ENCODE measurements at regions not wholly inside any gene's neighbourhood (a gene's known extent, or its start where the extent isn't known, plus 50 kb on each side); places are given as distances from the start of the nearest gene placed in this dataset.

DNA sequence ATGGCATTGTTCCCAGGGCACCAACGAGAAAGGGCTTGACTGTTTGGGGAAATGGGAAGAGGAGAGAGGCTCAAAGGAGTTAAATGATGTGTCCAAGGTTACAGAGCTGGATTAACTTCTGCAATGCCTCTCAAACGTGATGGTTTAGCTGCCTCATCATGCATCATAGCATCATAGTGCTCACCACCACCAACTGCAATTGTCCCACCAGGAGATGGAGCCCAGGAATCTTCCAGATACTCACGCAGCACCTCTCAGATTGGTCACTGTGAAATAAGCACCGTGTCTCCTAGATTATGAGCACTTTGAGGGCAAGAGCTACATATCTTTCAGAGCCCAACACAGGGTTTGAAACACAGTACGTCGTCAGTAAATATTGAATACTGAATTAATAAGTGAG is 69.2 kb downstream of the PRSS23 start:
- ATAC-seq, result peak; percentile 73
- POLR2A ChIA-PET, result no interaction called here
- H3K4me3 ChIP-seq (ENCODE audit: low read depth in 2 of 2, low read length in 2 of 2), result no peak overlapping the region
- H3K9me3 ChIP-seq (ENCODE audit: control insufficient read depth, insufficient read depth, low read depth, low read length), result no peaks in the 10 kb centered on the region
- TF ChIP-seq TCF7L2 (IDR thresholded peaks at IDR 0.05; ENCODE audit: low read depth, low read length) (no peak), SIN3A (IDR thresholded peaks at IDR 0.05; ENCODE audit: borderline replicate concordance, insufficient read depth, low read depth, low read length) (no peak), POLR2AphosphoS5 (IDR thresholded peaks at IDR 0.05; ENCODE audit: low read depth, low read length) (no peak)
- TF ChIP-seq, protein P1, sequence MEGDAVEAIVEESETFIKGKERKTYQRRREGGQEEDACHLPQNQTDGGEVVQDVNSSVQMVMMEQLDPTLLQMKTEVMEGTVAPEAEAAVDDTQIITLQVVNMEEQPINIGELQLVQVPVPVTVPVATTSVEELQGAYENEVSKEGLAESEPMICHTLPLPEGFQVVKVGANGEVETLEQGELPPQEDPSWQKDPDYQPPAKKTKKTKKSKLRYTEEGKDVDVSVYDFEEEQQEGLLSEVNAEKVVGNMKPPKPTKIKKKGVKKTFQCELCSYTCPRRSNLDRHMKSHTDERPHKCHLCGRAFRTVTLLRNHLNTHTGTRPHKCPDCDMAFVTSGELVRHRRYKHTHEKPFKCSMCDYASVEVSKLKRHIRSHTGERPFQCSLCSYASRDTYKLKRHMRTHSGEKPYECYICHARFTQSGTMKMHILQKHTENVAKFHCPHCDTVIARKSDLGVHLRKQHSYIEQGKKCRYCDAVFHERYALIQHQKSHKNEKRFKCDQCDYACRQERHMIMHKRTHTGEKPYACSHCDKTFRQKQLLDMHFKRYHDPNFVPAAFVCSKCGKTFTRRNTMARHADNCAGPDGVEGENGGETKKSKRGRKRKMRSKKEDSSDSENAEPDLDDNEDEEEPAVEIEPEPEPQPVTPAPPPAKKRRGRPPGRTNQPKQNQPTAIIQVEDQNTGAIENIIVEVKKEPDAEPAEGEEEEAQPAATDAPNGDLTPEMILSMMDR (IDR thresholded peaks at IDR 0.05), result no peak
- TF ChIP-seq, protein P2, sequence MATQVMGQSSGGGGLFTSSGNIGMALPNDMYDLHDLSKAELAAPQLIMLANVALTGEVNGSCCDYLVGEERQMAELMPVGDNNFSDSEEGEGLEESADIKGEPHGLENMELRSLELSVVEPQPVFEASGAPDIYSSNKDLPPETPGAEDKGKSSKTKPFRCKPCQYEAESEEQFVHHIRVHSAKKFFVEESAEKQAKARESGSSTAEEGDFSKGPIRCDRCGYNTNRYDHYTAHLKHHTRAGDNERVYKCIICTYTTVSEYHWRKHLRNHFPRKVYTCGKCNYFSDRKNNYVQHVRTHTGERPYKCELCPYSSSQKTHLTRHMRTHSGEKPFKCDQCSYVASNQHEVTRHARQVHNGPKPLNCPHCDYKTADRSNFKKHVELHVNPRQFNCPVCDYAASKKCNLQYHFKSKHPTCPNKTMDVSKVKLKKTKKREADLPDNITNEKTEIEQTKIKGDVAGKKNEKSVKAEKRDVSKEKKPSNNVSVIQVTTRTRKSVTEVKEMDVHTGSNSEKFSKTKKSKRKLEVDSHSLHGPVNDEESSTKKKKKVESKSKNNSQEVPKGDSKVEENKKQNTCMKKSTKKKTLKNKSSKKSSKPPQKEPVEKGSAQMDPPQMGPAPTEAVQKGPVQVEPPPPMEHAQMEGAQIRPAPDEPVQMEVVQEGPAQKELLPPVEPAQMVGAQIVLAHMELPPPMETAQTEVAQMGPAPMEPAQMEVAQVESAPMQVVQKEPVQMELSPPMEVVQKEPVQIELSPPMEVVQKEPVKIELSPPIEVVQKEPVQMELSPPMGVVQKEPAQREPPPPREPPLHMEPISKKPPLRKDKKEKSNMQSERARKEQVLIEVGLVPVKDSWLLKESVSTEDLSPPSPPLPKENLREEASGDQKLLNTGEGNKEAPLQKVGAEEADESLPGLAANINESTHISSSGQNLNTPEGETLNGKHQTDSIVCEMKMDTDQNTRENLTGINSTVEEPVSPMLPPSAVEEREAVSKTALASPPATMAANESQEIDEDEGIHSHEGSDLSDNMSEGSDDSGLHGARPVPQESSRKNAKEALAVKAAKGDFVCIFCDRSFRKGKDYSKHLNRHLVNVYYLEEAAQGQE (IDR thresholded peaks at IDR 0.05; ENCODE audit: insufficient read depth in 1 of 2, low read depth in 2 of 2, low read length in 1 of 2), result no peak
- H3K36me3 ChIP-seq (ENCODE audit: control insufficient read depth, insufficient read depth, low read length), result no peaks in the 10 kb centered on the region
- in situ Hi-C loops (cut with HindIII; ENCODE audit: low pct_unique_long_range_greater_than_20kb, low sequenced_read_pairs) (no loop called here), intact Hi-C loops (cut with micrococcal nuclease; ENCODE audit: unreplicated experiment) (no loop called here)
- CTCF ChIA-PET, result interaction anchor here (0.9 kb wide), 1 partner anchor 49 kb away, joined by 5 read pairs; no protein-coding TSS in a partner anchor
- no peak overlapping the region for H3K27ac ChIP-seq (ENCODE audit: low read length)
- no peaks in the 10 kb centered on the region for H3K4me1 ChIP-seq (ENCODE audit: control insufficient read depth, insufficient read depth, low read length)
- no TSS peak for BruUV-seq (replicated peaks)
- no peak for DNase-seq (ENCODE audit: low read depth, low spot score)
- no peaks in the 10 kb centered on the region for H3K27me3 ChIP-seq (ENCODE audit: control insufficient read depth, insufficient read depth, low read length)

DNA sequence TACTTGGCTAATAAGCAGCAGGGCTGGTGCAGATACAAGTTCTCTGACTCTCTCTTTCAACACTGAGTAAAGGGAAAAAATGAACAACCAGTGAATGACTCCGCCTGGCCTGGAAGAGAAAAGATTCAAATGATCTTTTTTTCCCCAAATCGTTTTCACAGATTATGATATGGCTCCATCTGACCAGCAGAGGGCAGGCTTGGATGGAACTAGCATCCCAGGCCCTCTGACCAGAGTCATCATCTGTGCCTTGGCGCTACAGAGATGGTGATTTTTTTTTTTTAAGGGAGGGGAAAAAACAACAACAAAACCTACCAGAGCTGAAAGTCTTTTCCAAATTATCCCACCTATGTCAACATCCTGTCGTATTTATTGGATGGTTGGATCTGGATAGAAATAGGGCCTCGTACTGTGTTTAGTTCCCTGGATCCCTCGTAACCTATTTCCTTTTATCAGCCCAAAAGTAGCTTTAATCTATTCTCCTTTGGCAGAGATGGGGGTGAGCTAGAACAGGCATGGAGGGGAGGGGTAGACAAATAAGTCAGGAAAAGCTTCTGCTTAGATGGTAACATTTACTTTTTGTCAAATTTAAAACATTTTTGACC is 69.7 kb downstream of the PRSS23 start:
- Histone ChIP-seq H3K27ac (ENCODE audit: low read length) (no peak overlapping the region), H3K27me3 (ENCODE audit: control insufficient read depth, insufficient read depth, low read length) (no peaks in the 10 kb centered on the region), H3K4me3 (ENCODE audit: low read depth in 2 of 2, low read length in 2 of 2) (no peak overlapping the region), H3K36me3 (ENCODE audit: control insufficient read depth, insufficient read depth, low read length) (no peaks in the 10 kb centered on the region), H3K4me1 (ENCODE audit: control insufficient read depth, insufficient read depth, low read length) (no peaks in the 10 kb centered on the region), H3K9me3 (ENCODE audit: control insufficient read depth, insufficient read depth, low read depth, low read length) (no peaks in the 10 kb centered on the region)
- no TSS peak for BruUV-seq (replicated peaks)
- DNase-seq (ENCODE audit: low read depth, low spot score) (peak; percentile 33), ATAC-seq (peak; percentile 82)
- in situ Hi-C loops (cut with HindIII; ENCODE audit: low pct_unique_long_range_greater_than_20kb, low sequenced_read_pairs) (no loop called here), intact Hi-C loops (cut with micrococcal nuclease; ENCODE audit: unreplicated experiment) (loop anchor here (1.0 kb wide), 1 partner anchor 49 kb away; no protein-coding TSS in a partner anchor)
- ChIA-PET CTCF (interaction anchor here (0.6 to 1.9 kb wide), 4 partner anchors 50 to 1883 kb away, joined by 3 to 6 read pairs (median 4); no protein-coding TSS in a partner anchor), POLR2A (no interaction called here)
- TF ChIP-seq POLR2AphosphoS5 (IDR thresholded peaks at IDR 0.05; ENCODE audit: low read depth, low read length) (no peak), SIN3A (IDR thresholded peaks at IDR 0.05; ENCODE audit: borderline replicate concordance, insufficient read depth, low read depth, low read length) (no peak), TCF7L2 (IDR thresholded peaks at IDR 0.05; ENCODE audit: low read depth, low read length) (no peak)
- TF ChIP-seq, protein P1 (IDR thresholded peaks at IDR 0.05), result peak; percentile 96
- TF ChIP-seq, protein P2 (IDR thresholded peaks at IDR 0.05; ENCODE audit: insufficient read depth in 1 of 2, low read depth in 2 of 2, low read length in 1 of 2), result no peak

Measured in Panc1 (cell line).